Sigmoid colon (tissue), 6 donors: ENCODE measurements at regions not wholly inside any gene's neighbourhood (a gene's known extent, or its start where the extent isn't known, plus 50 kb on each side); places are given as distances from the start of the nearest gene placed in this dataset.

ENCODE experiments used
- DNase-seq: peaks from one replicate; pipeline ENCODE4 v3.0.0-alpha.2; 2019
- H3K27ac ChIP-seq, 4 donors: fragments of 200-600 bp; sonication (generic); one replicate each; pipeline ENCODE4 v1.5.1; 2016 to 2019; ENCODE audit warnings: mild to moderate bottlenecking in 1 of 4
- H3K27me3 ChIP-seq, 3 donors: fragments of 200-600 bp; sonication (generic); one replicate each; pipeline ENCODE4 v1.5.1; 2019; ENCODE audit warnings: mild to moderate bottlenecking in 1 of 3
- H3K36me3 ChIP-seq, 4 donors: fragments of 200-600 bp; sonication (generic); one replicate each; pipeline ENCODE4 v1.5.1; 2016 to 2019
- H3K4me1 ChIP-seq, 4 donors: fragments of 200-600 bp; sonication (generic); one replicate each; pipeline ENCODE4 v1.5.1; 2017 to 2019
- H3K4me3 ChIP-seq, 4 donors: fragments of 200-600 bp; sonication (generic); one replicate each; pipeline ENCODE4 v1.5.1; 2017 to 2019; ENCODE audit warnings: mild to moderate bottlenecking in 2 of 4, moderate library complexity in 1 of 4
- H3K9me3 ChIP-seq, 4 donors: fragments of 200-600 bp in 3 of 4; sonication (generic) in 3 of 4; one replicate each; pipeline versions ENCODE4 v1.5.1 to v1.6.1; 2013 to 2019
- CTCF ChIP-seq, 4 experiments: fragments of 450-650 bp in 3 of 4; fragments of 200-600 bp in 1 of 4; IDR thresholded peaks; one replicate each; pipeline ENCODE4 v1.5.1; 2016 to 2019; ENCODE audit warnings: antibody characterized with exemption in 4 of 4, mild to moderate bottlenecking in 3 of 4, moderate library complexity in 2 of 4
- EP300 ChIP-seq, 4 donors: sonication (generic); formaldehyde crosslinking; IDR thresholded peaks; one replicate each; pipeline ENCODE4 v1.6.1; 2017; ENCODE audit warnings: antibody characterized with exemption in 4 of 4
- POLR2A ChIP-seq, 2 donors: fragments of 450-650 bp; IDR thresholded peaks; one replicate each; pipeline ENCODE4 v1.6.1; 2016; ENCODE audit warnings: antibody characterized with exemption in 2 of 2, mild to moderate bottlenecking in 2 of 2, moderate library complexity in 2 of 2
- POLR2AphosphoS5 ChIP-seq, 4 donors: sonication (generic); formaldehyde crosslinking; IDR thresholded peaks; one replicate each; pipeline ENCODE4 v1.6.1; 2017; ENCODE audit warnings: antibody characterized with exemption in 4 of 4
- WGBS, 2 donors: extraction: QIAGEN DNeasy Blood & Tissue Kit; methylation state at CpG; one replicate each; pipeline ENCODE4 v1.1.7; 2013; 5-methylcytosine and 5-hydroxymethylcytosine counted together
- intact Hi-C: fragments of 100-400 bp; cut with DNase I; formaldehyde crosslinking; loops from one replicate; pipeline ENCODE4 v1.15.1; 2023
- donor health status: healthy with polysubstance abuse.
- donor health status: healthy.

GRCh38 chr5:9928326-9928725 is 298.2 kb upstream of the TAS2R1 start:
- no peak for DNase-seq
- H3K36me3 ChIP-seq: no peaks in the 10 kb centered on the region
- no peaks in the 10 kb centered on the region for H3K4me1 ChIP-seq
- H3K4me3 ChIP-seq: no peak overlapping the region
- intact Hi-C loops: no loop called here
- WGBS, 2 donors: 50 to 52% methylated on average over 6 of the region's 6 CpGs
- H3K27me3 ChIP-seq: no peaks in the 10 kb centered on the region
- H3K27ac ChIP-seq: no peak overlapping the region
- H3K9me3 ChIP-seq: peaks cover 0 to 3% (median 0%) of the 10 kb centered on the region in 4 donors
- TF ChIP-seq EP300 (IDR thresholded peaks at IDR 0.05): no peak
- no peak for TF ChIP-seq POLR2AphosphoS5 (IDR thresholded peaks at IDR 0.05)
- no peak for TF ChIP-seq CTCF (IDR thresholded peaks at IDR 0.05)
- no peak for TF ChIP-seq POLR2A (IDR thresholded peaks at IDR 0.05)

GRCh38 chr5:9927521-9927997 is 297.4 kb upstream of the TAS2R1 start:
- TF ChIP-seq POLR2A (IDR thresholded peaks at IDR 0.05) (no peak), POLR2AphosphoS5 (IDR thresholded peaks at IDR 0.05) (no peak), EP300 (IDR thresholded peaks at IDR 0.05) (no peak), CTCF (IDR thresholded peaks at IDR 0.05) (no peak)
- intact Hi-C loops: no loop called here
- H3K4me1 ChIP-seq: no peaks in the 10 kb centered on the region
- 76 to 79% methylated on average over 4 of the region's 4 CpGs for WGBS, 2 donors
- H3K36me3 ChIP-seq: no peaks in the 10 kb centered on the region
- peaks cover 0 to 6% (median 2%) of the 10 kb centered on the region in 4 donors for H3K9me3 ChIP-seq
- no peak overlapping the region for H3K27ac ChIP-seq
- H3K4me3 ChIP-seq: no peak overlapping the region
- DNase-seq: no peak
- H3K27me3 ChIP-seq: no peaks in the 10 kb centered on the region

- intact Hi-C loops: no loop called here
- Histone ChIP-seq H3K27ac (no peak overlapping the region), H3K4me1 (no peaks in the 10 kb centered on the region), H3K27me3 (no peaks in the 10 kb centered on the region), H3K4me3 (no peak overlapping the region), H3K36me3 (no peaks in the 10 kb centered on the region), H3K9me3 (peaks cover 0 to 6% (median 2%) of the 10 kb centered on the region in 4 donors)
- no peak for DNase-seq
- WGBS, 2 donors: 67 to 76% methylated on average over 1 of the region's 1 CpG
- TF ChIP-seq POLR2AphosphoS5 (IDR thresholded peaks at IDR 0.05): no peak
- TF ChIP-seq CTCF (IDR thresholded peaks at IDR 0.05): no peak
- no peak for TF ChIP-seq EP300 (IDR thresholded peaks at IDR 0.05)
- TF ChIP-seq POLR2A (IDR thresholded peaks at IDR 0.05): no peak
Observed at GRCh38 chr5:9927106-9927505, 297.0 kb upstream of the TAS2R1 start.

GRCh38 chr5:9924614-9925013 is 294.5 kb upstream of the TAS2R1 start:
- Histone ChIP-seq H3K27ac (no peak overlapping the region), H3K4me1 (no peaks in the 10 kb centered on the region), H3K27me3 (no peaks in the 10 kb centered on the region), H3K9me3 (peaks cover 0 to 6% (median 2%) of the 10 kb centered on the region in 4 donors), H3K4me3 (no peak overlapping the region), H3K36me3 (no peaks in the 10 kb centered on the region)
- TF ChIP-seq POLR2AphosphoS5 (IDR thresholded peaks at IDR 0.05) (no peak), POLR2A (IDR thresholded peaks at IDR 0.05) (no peak), EP300 (IDR thresholded peaks at IDR 0.05) (no peak), CTCF (IDR thresholded peaks at IDR 0.05) (no peak)
- WGBS, 2 donors: 54 to 74% methylated on average over 2 of the region's 2 CpGs
- no peak for DNase-seq
- intact Hi-C loops: no loop called here

GRCh38 chr5:9922719-9923118 is 292.6 kb upstream of the TAS2R1 start:
- Histone ChIP-seq H3K36me3 (no peaks in the 10 kb centered on the region), H3K4me3 (no peak overlapping the region), H3K27me3 (no peaks in the 10 kb centered on the region), H3K4me1 (no peaks in the 10 kb centered on the region), H3K9me3 (peaks cover 0 to 6% (median 2%) of the 10 kb centered on the region in 4 donors), H3K27ac (no peak overlapping the region)
- intact Hi-C loops: no loop called here
- TF ChIP-seq EP300 (IDR thresholded peaks at IDR 0.05) (no peak), CTCF (IDR thresholded peaks at IDR 0.05) (no peak), POLR2AphosphoS5 (IDR thresholded peaks at IDR 0.05) (no peak), POLR2A (IDR thresholded peaks at IDR 0.05) (no peak)
- DNase-seq: no peak
